Uterus (tissue), 2 donors: ENCODE measurements at regions not wholly inside any gene's neighbourhood (a gene's known extent, or its start where the extent isn't known, plus 50 kb on each side); places are given as distances from the start of the nearest gene placed in this dataset.

Experiments used
- CTCF ChIP-seq, 4 experiments: fragments of 200-600 bp in 2 of 4; fragments of 450-650 bp in 2 of 4; sonication (generic) in 2 of 4; IDR thresholded peaks; one replicate each; pipeline ENCODE4 v1.5.1; 2016 to 2019; ENCODE audit warnings: antibody characterized with exemption in 4 of 4, mild to moderate bottlenecking in 2 of 4, moderate library complexity in 1 of 4
- POLR2A ChIP-seq, 2 donors: fragments of 450-650 bp; IDR thresholded peaks; one replicate each; pipeline ENCODE4 v1.6.1; 2016; ENCODE audit warnings: antibody characterized with exemption in 2 of 2, mild to moderate bottlenecking in 1 of 2, moderate library complexity in 1 of 2

- no peak for TF ChIP-seq CTCF (IDR thresholded peaks at IDR 0.05)
- no peak for TF ChIP-seq POLR2A (IDR thresholded peaks at IDR 0.05)
Observed at GRCh38 chr5:114612406-114612805, 250.5 kb downstream of the KCNN2 start.
